ENCODE measurements at regions not wholly inside any gene's neighbourhood (a gene's known extent, or its start where the extent isn't known, plus 50 kb on each side); places are given as distances from the start of the nearest gene placed in this dataset.

DNA sequence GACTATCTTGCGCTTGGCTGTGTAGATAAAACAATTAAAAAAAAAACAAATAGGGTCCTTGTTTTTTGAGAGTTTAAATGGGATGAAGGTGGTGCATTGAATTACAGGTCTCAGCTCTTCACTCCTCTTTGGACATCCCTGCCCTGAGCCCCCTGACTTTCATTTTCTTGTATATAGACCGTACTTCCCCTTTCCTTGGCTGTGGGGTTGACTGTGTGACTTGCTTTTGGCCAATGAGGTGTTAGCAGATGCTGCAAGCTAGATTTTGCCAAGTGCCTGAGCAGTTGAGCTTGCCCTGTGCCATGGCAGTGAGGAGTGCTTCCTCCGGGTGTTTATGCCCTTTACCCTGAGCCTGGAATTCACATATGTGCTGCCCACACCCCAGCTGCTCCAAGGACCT, 386.1 kb upstream of the ZFP64 start:
- DNase-seq, result no peak

DNA sequence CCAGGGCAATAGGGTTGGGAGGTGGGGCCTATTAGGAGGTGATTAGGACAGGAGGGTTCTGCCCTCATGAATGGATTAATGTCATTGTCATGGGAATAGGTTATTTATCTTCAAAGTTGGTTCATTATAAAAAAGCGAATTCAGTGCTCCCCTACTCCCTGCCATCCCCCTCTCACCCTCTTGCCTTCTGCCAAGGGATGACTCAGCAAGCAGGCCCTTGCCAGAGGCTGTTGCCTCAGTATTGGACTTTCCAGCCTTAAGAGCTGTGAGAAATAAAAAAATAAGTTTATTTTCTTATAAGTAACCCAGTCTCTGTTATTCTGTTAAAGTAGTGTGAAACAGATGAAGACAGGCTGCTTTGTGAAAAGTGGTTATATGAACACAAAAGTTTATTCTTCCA, 381.1 kb upstream of the ZFP64 start:
- CTCF ChIA-PET, result no interaction called here

More for the DNA sequence above, 386.1 kb upstream of the ZFP64 start:
- Mint-ChIP-seq H3K27ac (no peak overlapping the region), H3K4me3 (no peak overlapping the region), H3K36me3 (ENCODE audit: low read depth) (no peaks in the 10 kb centered on the region), H3K4me1 (no peaks in the 10 kb centered on the region), H3K9me3 (peaks cover 6% of the 10 kb centered on the region), H3K27me3 (no peaks in the 10 kb centered on the region)
- POLR2A ChIA-PET, result interaction anchor here (0.6 kb wide), 1 partner anchor 667 kb away, joined by 4 read pairs; no protein-coding TSS in a partner anchor
- CTCF ChIA-PET, result interaction anchor here (0.7 kb wide), 1 partner anchor 269 kb away, joined by 3 read pairs; no protein-coding TSS in a partner anchor

DNA sequence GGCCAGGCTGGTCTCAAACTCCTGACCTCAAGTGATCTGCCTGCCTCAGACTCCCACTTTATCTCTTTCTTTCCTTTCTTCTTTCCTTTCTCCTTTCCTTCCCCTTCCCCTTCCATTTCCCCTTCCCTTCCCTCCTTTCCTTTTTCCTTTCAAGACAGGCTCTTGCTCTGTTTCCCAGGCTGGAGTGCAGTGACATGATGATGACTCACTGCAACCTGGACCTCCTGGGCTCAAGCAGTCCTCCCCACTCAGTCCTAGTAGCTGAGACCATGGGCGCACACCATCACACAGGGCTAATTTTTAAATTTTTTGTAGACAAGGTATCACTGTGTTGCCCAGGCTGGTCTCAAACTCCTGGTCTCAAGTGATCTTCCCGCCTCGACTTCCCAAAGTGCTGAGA, 377.6 kb upstream of the ZFP64 start:
- CTCF ChIA-PET, result no interaction called here
- Mint-ChIP-seq H3K9me3 (peaks cover 4% of the 10 kb centered on the region), H3K27me3 (no peaks in the 10 kb centered on the region), H3K4me3 (no peak overlapping the region), H3K36me3 (ENCODE audit: low read depth) (no peaks in the 10 kb centered on the region), H3K4me1 (no peaks in the 10 kb centered on the region), H3K27ac (no peak overlapping the region)
- POLR2A ChIA-PET, result no interaction called here
- DNase-seq, result no peak

More for the DNA sequence above, 381.1 kb upstream of the ZFP64 start:
- Mint-ChIP-seq H3K27ac (no peak overlapping the region), H3K9me3 (peaks cover 6% of the 10 kb centered on the region), H3K36me3 (ENCODE audit: low read depth) (no peaks in the 10 kb centered on the region), H3K4me3 (no peak overlapping the region), H3K4me1 (no peaks in the 10 kb centered on the region), H3K27me3 (no peaks in the 10 kb centered on the region)
- POLR2A ChIA-PET, result no interaction called here
- no peak for DNase-seq

DNA sequence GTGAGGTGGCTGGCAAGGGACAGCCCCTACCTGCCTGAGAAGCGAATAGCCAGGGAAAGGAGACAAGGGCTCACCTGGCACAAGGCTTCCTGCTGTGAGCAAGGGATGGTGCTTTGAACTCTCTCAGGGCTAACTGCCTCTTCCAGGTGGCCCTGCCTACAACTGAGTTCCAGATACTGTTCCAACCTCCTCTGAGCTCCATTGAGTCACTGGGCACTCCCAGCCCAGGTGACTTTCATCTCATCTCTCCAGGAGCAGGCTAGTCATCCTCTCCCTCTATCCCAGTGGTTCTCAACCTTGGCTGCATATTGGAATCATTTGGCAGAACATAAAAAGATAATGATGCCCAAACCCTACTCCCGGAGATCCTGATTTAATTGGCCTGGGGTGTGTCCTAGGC, 374.0 kb upstream of the ZFP64 start:
- Mint-ChIP-seq H3K27me3 (no peaks in the 10 kb centered on the region), H3K36me3 (ENCODE audit: low read depth) (no peaks in the 10 kb centered on the region), H3K27ac (no peak overlapping the region), H3K4me3 (no peak overlapping the region), H3K9me3 (peaks cover 2% of the 10 kb centered on the region), H3K4me1 (no peaks in the 10 kb centered on the region)
- DNase-seq, result no peak
- ChIA-PET POLR2A (no interaction called here), CTCF (no interaction called here)

DNA sequence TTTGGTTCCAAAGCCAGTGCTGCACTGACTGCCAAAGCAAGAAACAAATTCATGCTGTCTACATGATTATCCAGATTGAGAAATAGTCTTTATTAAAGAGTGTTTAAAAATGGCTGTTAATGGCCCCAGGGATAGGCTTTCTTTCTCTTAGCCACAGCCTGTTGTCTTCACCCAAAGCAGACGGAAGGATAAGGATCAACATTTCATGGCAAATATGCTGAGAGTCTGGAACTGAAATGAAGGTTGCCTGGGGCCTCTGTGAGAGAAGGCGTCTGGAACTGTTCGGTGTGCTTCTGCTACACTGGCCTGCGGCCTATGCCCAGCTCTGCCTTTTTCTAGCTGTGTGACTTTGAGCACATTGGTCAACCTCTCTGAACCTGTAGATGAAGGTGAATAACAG, 373.0 kb upstream of the ZFP64 start:
- Mint-ChIP-seq H3K36me3 (ENCODE audit: low read depth) (no peaks in the 10 kb centered on the region), H3K27me3 (no peaks in the 10 kb centered on the region), H3K9me3 (peaks cover 6% of the 10 kb centered on the region), H3K27ac (no peak overlapping the region), H3K4me3 (no peak overlapping the region), H3K4me1 (no peaks in the 10 kb centered on the region)
- DNase-seq, result no peak
- CTCF ChIA-PET, result interaction anchor here (0.6 kb wide), 1 partner anchor 920 kb away, joined by 3 read pairs; no protein-coding TSS in a partner anchor
- POLR2A ChIA-PET, result no interaction called here

DNA sequence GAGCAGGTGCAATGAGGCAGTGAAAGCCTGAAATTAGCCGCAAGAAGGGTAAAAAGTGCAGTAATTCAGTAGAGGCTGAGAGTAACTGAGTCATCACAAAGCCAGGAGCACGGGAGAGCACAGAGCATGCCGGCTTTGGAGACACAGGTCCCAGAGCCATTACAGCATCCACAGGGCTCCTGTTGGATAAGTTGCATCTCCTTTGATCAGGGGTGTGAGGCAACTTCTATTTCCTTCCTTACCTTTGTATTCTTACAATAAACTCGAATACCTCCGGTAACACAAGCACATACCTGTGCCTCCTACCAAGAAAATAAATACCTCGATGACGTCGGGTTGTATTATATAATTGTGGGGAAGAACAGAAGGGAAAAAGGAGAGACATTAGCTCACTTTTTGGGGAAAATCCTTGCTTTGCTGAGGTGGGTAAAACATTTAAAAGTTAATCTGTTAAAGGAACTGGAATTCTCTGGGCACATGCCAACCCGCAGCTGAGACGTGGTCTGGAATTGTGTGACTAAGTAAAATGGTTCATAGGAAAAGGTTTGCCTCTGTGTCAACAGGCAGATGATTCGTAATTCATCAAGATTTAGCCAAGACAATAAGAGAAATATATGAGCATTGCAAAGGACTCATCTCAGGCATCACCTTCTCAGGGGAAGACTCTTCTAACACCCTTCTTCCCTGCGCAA, 360.7 kb upstream of the ZFP64 start:
- CTCF ChIA-PET, result interaction anchor here (0.5 kb wide), 1 partner anchor 1520 kb away, joined by 3 read pairs; no protein-coding TSS in a partner anchor
- no peak for DNase-seq
- Mint-ChIP-seq H3K4me1 (no peaks in the 10 kb centered on the region), H3K9me3 (peaks cover 5% of the 10 kb centered on the region), H3K4me3 (no peak overlapping the region), H3K27me3 (no peaks in the 10 kb centered on the region), H3K27ac (no peak overlapping the region), H3K36me3 (ENCODE audit: low read depth) (no peaks in the 10 kb centered on the region)
- POLR2A ChIA-PET, result no interaction called here

DNA sequence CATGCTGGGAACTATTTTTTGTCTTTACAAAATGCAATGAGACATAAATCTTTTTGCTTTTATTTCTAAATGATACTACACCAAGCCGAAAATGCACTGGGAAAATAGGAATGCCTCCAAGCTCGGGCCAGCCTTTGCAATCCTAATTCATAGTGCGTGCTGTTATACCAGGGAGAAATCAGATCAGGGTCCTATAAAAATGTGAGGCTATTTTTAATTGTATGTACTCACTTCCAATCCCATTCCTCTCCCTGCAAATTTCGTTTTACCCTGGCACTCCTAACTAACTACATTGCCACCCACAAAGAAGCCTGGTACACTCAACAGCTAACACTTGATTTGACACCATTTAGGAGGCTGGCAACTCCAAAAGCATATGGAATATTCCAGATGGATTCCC, 350.6 kb upstream of the ZFP64 start:
- Mint-ChIP-seq H3K27ac (no peak overlapping the region), H3K36me3 (ENCODE audit: low read depth) (no peaks in the 10 kb centered on the region), H3K27me3 (no peaks in the 10 kb centered on the region), H3K4me1 (no peaks in the 10 kb centered on the region), H3K9me3 (peaks cover 6% of the 10 kb centered on the region), H3K4me3 (no peak overlapping the region)
- DNase-seq, result no peak
- CTCF ChIA-PET, result no interaction called here
- POLR2A ChIA-PET, result no interaction called here

DNA sequence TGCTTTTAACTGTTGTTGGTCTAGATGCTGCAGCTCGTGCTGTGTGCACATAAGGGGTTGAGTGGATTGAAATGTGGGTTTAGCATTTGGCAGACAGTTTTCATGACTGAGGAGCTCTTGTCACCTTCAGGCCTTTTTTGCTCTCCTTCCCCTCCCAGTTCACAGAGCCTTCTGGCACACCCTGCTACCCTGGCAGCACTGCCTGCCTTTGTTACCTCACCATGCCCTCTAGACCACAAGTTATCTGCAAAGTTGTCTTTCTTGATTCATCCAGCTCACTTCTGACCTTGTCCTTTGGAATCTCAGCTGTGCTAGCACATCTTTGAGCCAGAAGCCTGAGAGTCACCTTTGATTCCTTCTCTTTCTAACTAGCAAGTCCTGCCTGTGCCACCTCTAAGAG, 348.9 kb upstream of the ZFP64 start:
- Mint-ChIP-seq H3K4me3 (no peak overlapping the region), H3K9me3 (peaks cover 6% of the 10 kb centered on the region), H3K27ac (no peak overlapping the region), H3K4me1 (no peaks in the 10 kb centered on the region), H3K27me3 (no peaks in the 10 kb centered on the region), H3K36me3 (ENCODE audit: low read depth) (no peaks in the 10 kb centered on the region)
- CTCF ChIA-PET, result no interaction called here
- DNase-seq, result no peak
- POLR2A ChIA-PET, result no interaction called here

DNA sequence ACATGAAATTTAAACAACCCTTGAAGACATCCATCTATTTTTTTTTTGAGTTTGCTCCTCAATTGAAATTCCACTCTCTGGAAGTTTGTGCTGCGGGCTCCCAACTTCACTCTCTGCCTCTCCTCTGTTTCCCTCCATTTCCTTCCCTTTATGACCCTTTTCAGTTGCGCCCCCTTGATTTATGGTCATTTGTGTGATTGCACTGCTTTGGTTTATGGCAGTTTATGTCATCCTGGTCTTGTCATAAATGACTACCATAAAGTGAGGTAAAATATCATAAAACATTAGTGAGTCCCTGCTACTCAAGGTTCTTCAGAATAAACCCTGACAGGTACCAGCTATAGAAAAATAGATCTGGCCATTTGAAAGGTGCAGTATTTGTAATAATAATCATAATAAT, 348.3 kb upstream of the ZFP64 start:
- CTCF ChIA-PET, result no interaction called here
- H3K27ac Mint-ChIP-seq, result no peak overlapping the region
- H3K27me3 Mint-ChIP-seq, result no peaks in the 10 kb centered on the region
- peaks cover 6% of the 10 kb centered on the region for H3K9me3 Mint-ChIP-seq
- POLR2A ChIA-PET, result no interaction called here
- H3K4me3 Mint-ChIP-seq, result no peak overlapping the region
- H3K4me1 Mint-ChIP-seq, result no peaks in the 10 kb centered on the region
- no peaks in the 10 kb centered on the region for H3K36me3 Mint-ChIP-seq (ENCODE audit: low read depth)
- DNase-seq, result no peak

DNA sequence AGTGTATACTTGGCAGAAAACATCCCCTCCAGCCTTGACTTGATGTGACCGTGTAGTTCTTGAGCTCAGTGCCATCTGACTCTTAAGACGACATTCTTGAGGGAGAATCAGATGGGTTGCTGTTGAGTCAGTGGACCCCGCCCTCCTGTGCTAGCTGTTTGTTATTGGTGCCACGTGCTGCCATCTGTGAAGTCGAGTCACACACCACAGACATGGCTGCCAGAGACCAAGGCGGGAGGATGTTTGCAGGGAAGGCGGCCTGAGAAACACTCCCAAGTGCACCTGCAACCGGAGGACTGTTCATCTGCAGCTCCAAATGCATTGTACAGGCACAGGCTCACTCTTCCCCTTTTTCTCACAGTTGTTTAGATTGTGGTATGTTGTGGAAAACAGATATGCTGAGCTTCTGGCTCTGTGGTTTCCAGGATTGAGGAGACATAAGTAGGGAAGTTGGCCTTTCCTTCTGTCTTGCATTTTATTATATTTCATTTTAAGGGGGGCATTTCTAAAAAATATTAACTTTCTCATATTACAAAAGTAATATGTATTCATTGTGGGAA, 345.3 kb upstream of the ZFP64 start:
- CTCF ChIA-PET, result no interaction called here

DNA sequence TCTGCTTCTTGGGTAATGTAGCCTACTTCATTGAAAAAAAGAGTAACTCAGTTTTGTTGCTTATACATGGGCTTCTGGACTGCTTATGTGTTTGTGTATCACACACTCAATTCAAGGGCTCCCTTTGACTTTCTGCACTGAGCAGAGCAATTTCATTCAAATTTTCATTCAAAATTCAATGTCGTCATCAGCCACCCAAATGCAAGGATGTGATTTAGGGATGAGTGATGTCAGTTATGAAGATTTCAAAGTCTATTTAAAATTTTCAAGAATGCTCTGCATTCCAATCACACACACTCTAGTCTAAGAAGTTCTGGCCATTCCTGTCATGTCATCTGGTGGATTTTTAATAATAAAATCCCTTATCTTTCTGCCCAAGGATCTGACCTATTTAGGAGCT, 344.5 kb upstream of the ZFP64 start:
- Mint-ChIP-seq H3K27ac (no peak overlapping the region), H3K9me3 (peaks cover 4% of the 10 kb centered on the region), H3K27me3 (no peaks in the 10 kb centered on the region), H3K36me3 (ENCODE audit: low read depth) (no peaks in the 10 kb centered on the region), H3K4me1 (no peaks in the 10 kb centered on the region), H3K4me3 (no peak overlapping the region)
- DNase-seq, result no peak
- POLR2A ChIA-PET, result no interaction called here
- CTCF ChIA-PET, result no interaction called here

More for the DNA sequence above, 345.3 kb upstream of the ZFP64 start:
- Mint-ChIP-seq H3K4me3 (no peak overlapping the region), H3K4me1 (no peaks in the 10 kb centered on the region), H3K27ac (no peak overlapping the region), H3K27me3 (no peaks in the 10 kb centered on the region), H3K9me3 (peaks cover 2% of the 10 kb centered on the region), H3K36me3 (ENCODE audit: low read depth) (no peaks in the 10 kb centered on the region)
- no peak for DNase-seq
- POLR2A ChIA-PET, result no interaction called here

DNA sequence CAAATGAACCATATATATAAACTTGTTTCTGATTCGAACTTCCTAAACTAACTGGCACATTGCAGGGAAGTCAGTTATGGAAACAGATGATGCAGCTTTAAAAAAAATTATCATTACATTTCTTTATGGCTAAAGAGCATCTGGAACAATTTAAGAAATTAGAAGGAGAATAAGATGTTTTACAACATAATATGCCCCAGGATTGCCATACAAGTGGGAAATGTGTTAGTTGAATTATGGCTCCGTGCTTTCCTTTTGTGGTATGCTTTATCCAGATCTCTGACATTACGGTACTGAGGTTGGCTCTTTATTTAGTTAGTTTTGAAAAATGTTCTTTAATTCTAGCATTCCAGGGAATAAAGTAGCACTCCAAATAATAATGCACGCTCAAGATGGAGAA, 343.0 kb upstream of the ZFP64 start:
- Mint-ChIP-seq H3K9me3 (peaks cover 4% of the 10 kb centered on the region), H3K27ac (no peak overlapping the region), H3K4me3 (no peak overlapping the region), H3K4me1 (no peaks in the 10 kb centered on the region), H3K36me3 (ENCODE audit: low read depth) (no peaks in the 10 kb centered on the region), H3K27me3 (no peaks in the 10 kb centered on the region)
- ChIA-PET CTCF (no interaction called here), POLR2A (no interaction called here)
- no peak for DNase-seq

DNA sequence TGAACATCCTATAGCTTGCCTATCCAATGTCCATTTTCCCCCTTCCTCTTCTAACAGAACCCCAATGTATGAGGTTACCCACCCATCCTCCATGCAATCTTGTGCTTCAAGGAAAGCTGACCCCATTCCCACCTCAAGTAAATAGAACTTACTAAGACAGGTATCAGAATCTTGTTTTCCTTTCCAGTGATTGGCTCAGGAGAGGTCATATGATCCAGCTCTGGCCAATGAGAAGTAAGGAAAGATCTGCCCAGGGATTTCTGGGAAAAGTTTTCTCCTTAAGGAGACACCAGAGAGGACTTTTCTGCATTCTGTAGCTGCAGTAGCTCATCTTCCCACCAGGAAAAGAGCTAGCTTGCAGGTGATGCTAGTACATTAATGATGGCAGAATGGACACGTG, 341.8 kb upstream of the ZFP64 start:
- DNase-seq, result no peak
- CTCF ChIA-PET, result no interaction called here
- no peaks in the 10 kb centered on the region for H3K27me3 Mint-ChIP-seq

DNA sequence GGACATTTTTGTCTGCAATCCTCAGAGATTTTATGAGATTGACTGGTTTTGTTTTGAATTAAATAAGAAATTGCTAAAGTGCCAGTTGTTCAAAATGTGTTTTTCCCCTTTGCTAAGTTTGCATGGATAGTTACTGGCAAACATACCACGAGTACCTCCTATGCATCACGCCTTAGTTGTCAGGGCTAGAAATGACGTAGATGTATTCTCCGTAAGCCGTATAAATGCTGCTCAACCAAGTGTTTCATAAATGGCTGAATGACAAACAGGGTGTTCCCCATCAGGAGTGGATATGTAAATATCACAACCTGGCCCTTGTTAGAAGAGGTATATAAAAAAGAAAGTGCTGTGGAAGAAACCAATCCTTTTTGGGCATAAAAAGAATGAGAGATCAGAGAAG, 341.1 kb upstream of the ZFP64 start:
- DNase-seq, result no peak
- no peaks in the 10 kb centered on the region for H3K36me3 Mint-ChIP-seq (ENCODE audit: low read depth)
- H3K27me3 Mint-ChIP-seq, result no peaks in the 10 kb centered on the region
- CTCF ChIA-PET, result no interaction called here
- no peak overlapping the region for H3K4me3 Mint-ChIP-seq
- no peak overlapping the region for H3K27ac Mint-ChIP-seq
- no peaks in the 10 kb centered on the region for H3K4me1 Mint-ChIP-seq
- H3K9me3 Mint-ChIP-seq, result peaks cover 4% of the 10 kb centered on the region
- POLR2A ChIA-PET, result no interaction called here

More for the DNA sequence above, 341.8 kb upstream of the ZFP64 start:
- H3K4me3 Mint-ChIP-seq, result no peak overlapping the region
- POLR2A ChIA-PET, result no interaction called here
- no peak overlapping the region for H3K27ac Mint-ChIP-seq
- H3K9me3 Mint-ChIP-seq, result peaks cover 4% of the 10 kb centered on the region
- no peaks in the 10 kb centered on the region for H3K4me1 Mint-ChIP-seq
- H3K36me3 Mint-ChIP-seq (ENCODE audit: low read depth), result no peaks in the 10 kb centered on the region
